HG03039 (cell line): ENCODE measurements at regions not wholly inside any gene's neighbourhood (a gene's known extent, or its start where the extent isn't known, plus 50 kb on each side); places are given as distances from the start of the nearest gene placed in this dataset.
"Not testable (repeated sequence)": the region's sequence is repeated elsewhere in the genome, so short reads cannot be mapped to it uniquely, and the experiment has no call there.

ENCODE experiments used
- ATAC-seq: cut with Tn5 transposase; IDR thresholded peaks from one replicate; pipeline ENCODE4 v1.9.1; 2021; ENCODE audit warnings: mild to moderate bottlenecking, moderate library complexity; ENCODE audit not compliant: unreplicated experiment

GRCh38 chr17:30644287-30644686 lies 167.1 kb downstream of the GOSR1 start:
- not testable (repeated sequence) for ATAC-seq

GRCh38 chr17:30641428-30641827 lies 164.2 kb downstream of the GOSR1 start:
- not testable (repeated sequence) for ATAC-seq

- not testable (repeated sequence) for ATAC-seq
Measured at GRCh38 chr17:30639391-30639790, 162.2 kb downstream of the GOSR1 start.

- ATAC-seq: not testable (repeated sequence)
Measured at GRCh38 chr17:30638968-30639367, 161.8 kb downstream of the GOSR1 start.

- ATAC-seq: not testable (repeated sequence)
Measured at GRCh38 chr17:30631651-30632050, 154.4 kb downstream of the GOSR1 start.

GRCh38 chr17:30625380-30625779 lies 148.2 kb downstream of the GOSR1 start:
- ATAC-seq: not testable (repeated sequence)

DNA sequence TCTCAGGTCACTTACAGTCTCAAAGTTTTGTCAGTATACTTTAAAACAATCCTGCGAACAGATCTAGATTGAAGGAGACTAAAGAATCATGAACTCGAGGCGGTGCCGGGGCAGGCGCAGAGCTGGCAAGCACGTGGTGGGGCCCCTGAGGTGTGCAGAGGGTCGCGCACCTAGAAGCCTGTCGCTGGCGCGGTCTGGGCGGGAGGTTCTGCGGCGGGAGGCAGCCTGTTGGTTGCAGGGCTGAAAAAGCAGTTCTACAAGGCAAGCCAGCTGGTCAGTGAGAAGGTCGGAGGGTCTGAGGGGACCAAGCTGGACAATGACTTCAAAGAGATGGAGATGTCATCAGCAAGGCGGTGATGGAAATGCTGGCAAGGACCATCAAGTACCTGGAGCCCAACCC lies 147.0 kb downstream of the GOSR1 start:
- not testable (repeated sequence) for ATAC-seq

DNA sequence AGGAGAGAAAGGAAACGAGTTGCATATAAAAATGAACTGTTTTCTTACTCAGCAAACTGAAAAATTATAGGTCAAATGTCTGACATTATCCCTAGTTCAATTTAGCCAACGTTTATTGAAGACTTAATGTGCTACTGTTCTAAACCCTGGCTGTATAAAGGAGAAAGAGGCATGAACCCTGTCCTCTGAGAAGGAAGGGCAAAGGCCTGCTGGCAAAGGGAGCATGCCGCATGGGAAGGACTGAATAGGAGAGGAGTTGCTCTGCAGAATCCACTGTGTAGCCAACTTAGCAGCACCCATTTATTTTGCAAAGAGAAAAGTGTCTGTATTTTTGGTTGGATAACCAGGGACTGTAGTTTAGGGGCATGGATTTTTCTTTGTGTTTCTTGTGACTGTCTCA lies 132.5 kb downstream of the GOSR1 start:
- ATAC-seq: not testable (repeated sequence)

GRCh38 chr17:30605523-30605922 lies 128.3 kb downstream of the GOSR1 start:
- ATAC-seq: no peak

- no peak for ATAC-seq
Measured at GRCh38 chr17:30605027-30605426, 127.8 kb downstream of the GOSR1 start.

DNA sequence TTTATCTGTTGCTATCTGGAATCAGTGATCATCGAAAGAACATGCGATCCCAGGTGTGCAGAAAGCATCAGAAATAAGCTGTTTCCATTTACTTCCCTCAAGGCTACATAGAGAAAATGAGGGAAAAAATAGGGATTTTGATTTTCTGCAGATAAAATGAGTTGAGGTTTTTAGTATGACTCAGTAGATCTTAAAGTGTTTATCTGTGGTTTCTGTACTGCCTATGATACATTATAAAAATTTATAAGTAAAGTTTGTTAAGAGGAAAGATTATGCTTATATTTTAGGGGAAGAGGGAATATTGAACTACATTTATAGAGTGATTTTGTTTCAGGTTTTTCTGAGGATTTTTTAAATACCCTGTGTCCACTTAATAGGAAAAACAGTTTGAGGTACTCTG lies 125.2 kb downstream of the GOSR1 start:
- ATAC-seq: not testable (repeated sequence)

DNA sequence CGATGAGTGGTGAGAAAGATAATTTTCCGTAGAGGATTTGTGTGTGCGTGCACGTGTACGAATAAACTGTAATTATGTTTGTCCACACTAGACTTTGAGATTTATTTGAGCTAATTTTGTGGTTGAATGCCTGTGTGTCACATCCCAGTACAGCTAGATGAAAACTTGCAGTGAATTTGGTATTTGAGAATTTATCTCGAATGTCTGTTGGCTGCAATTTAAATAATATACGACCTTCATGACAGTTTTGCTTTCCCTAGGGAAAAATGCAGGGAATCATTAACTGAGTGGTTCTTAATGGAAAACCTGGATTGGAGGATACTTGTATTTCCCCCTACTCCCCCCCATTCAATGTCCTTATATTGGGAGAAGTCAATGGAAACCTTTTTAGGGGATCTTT lies 124.8 kb downstream of the GOSR1 start:
- ATAC-seq: not testable (repeated sequence)

- ATAC-seq: no peak
Measured at GRCh38 chr17:30600830-30601494, 123.8 kb downstream of the GOSR1 start.

DNA sequence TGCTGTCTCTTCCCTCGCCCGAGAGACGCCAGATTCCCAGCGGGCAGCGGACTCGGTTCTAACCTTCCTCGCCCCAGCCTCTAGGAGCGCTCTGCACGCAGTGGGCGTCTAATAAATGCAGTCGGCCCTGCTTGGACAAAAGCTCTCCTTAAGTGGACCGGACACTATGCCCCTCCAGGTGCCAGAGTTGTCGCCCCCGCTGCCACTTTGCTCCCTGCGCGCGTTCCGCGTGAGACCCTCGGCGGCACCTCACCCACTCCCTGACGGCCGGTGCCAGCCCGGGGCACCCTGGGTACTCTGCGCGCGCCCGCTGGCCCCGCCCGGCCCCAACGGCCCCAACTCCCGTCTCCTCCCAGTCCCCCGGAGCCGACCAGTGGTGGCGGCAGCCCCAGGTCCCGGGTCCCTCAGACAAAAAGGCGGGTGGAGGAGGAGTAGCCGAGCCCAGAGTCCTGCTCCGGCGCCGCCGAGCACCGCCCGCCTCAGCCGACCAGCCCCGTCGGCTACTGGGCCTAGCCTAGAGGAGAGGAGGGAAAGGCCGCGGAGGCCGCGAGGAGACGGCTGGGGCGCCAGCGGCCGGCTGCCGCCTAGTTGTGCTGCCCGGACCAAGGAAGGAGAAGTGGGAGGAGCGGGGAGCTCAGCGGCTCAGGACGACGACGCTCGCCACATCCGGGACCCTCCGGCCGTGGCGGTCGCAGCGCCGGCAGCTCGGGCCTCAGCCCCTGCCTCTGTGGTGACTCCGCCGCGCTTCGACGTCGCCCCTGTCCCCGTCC lies 123.0 kb downstream of the GOSR1 start:
- ATAC-seq: peak; percentile 70

GRCh38 chr17:30599428-30600059 lies 122.3 kb downstream of the GOSR1 start:
- no peak for ATAC-seq

DNA sequence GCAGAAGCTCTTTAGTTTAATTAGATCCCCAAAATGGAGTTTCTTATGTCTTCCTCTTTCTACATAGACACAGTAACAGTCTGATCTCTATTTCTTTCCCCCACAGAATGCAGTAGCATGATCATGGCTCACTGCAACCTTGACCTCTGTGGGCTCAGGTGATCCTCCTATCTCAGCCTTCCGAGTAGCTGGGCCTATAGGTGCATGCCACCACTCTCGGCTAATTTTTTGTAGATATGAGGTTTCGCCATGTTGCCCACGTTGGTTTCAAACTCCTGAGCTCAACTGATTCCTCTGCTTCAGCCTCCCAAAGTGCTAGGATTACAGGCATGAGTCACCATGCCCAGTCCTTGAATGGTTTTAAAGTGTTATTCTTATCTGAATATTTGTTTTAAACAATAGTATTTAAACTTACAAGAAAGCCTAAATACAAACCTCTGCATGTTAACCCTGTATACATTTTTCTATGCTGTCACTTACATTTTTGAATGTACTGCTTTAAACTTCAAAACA lies 120.6 kb downstream of the GOSR1 start:
- ATAC-seq: no peak

DNA sequence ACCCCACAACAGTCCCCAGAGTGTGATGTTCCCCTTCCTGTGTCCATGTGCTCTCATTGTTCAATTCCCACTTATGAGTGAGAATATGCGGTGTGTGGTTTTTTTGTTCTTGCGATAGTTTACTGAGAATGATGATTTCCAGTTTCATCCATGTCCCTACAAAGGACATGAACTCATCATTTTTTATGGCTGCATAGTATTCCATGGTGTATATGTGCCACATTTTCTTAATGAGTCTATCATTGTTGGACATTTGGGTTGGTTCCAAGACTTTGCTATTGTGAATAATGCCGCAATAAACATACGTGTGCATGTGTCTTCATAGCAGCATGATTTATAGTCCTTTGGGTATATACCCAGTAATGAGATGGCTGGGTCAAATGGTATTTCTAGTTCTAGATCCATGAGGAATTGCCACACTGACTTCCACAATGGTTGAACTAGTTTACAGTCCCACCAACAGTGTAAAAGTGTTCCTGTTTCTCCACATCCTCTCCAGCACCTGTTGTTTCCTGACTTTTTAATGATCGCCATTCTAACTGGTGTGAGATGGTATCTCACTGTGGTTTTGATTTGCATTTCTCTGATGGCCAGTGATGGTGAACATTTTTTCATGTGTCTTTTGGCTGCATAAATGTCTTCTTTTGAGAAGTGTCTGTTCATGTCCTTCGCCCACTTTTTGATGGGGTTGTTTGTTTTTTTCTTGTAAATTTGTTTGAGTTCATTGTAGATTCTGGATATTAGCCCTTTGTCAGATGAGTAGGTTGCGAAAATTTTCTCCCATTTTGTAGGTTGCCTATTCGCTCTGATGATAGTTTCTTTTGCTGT lies 120.0 kb downstream of the GOSR1 start:
- ATAC-seq: not testable (repeated sequence)

GRCh38 chr17:30594953-30595371 lies 117.8 kb downstream of the GOSR1 start:
- ATAC-seq: not testable (repeated sequence)

- no peak for ATAC-seq
Measured at GRCh38 chr17:30594223-30594952, 117.2 kb downstream of the GOSR1 start.
